Activated naive CD8-positive, alpha-beta T cell treated with anti-CD3 and anti-CD28 coated beads, Interleukin-2, amount 50 U/mL, for 24 hours (primary cell): ENCODE measurements at regions not wholly inside any gene's neighbourhood (a gene's known extent, or its start where the extent isn't known, plus 50 kb on each side); places are given as distances from the start of the nearest gene placed in this dataset.
"Not testable (repeated sequence)": the region's sequence is repeated elsewhere in the genome, so short reads cannot be mapped to it uniquely, and the experiment has no call there.

Source experiments
- ATAC-seq: fragments of 150-1000 bp; cut with Tn5 transposase; one replicate; pipeline ENCODE4 v1.10.0; 2021
- DNase-seq: peaks from one replicate; pipeline ENCODE4 v3.0.0; 2021
- H3K27ac Mint-ChIP-seq: one replicate; pipeline ENCODE4 v1.8.0; 2021; ENCODE audit warnings: mild to moderate bottlenecking, mixed read lengths
- H3K27me3 Mint-ChIP-seq: one replicate; pipeline ENCODE4 v1.8.0; 2021; ENCODE audit warnings: mixed read lengths
- H3K36me3 Mint-ChIP-seq: one replicate; pipeline ENCODE4 v1.8.0; 2021; ENCODE audit warnings: low read depth, mixed read lengths
- H3K4me1 Mint-ChIP-seq: one replicate; pipeline ENCODE4 v1.8.0; 2021; ENCODE audit warnings: mixed read lengths
- H3K4me3 Mint-ChIP-seq: one replicate; pipeline ENCODE4 v1.8.0; 2021; ENCODE audit warnings: mild to moderate bottlenecking, moderate library complexity, mixed read lengths
- H3K9me3 Mint-ChIP-seq: one replicate; pipeline ENCODE4 v1.8.0; 2021; ENCODE audit warnings: mixed read lengths

DNA sequence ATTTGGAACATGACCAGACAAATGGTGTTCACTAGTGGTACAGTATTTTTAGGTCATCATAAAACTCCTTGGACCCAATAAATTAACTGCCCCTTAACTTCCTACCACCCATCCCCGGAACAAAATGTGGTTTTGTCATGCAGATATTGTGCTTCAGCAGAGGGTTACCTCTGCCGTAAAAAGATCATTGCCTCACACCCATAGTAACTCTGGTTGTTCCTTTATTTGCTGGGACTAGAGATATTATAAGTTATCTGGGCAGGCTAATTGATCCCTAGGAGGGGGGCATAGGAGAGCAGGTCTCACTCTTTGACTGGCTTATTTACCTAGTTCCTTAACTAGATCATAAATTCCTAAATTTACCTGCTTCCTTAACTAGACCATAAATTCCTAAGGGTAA, 1343.9 kb upstream of the CHAC2 start:
- no peak overlapping the region for H3K4me3 Mint-ChIP-seq
- H3K4me1 Mint-ChIP-seq = no peaks in the 10 kb centered on the region
- peaks cover 3% of the 10 kb centered on the region for H3K9me3 Mint-ChIP-seq

DNA sequence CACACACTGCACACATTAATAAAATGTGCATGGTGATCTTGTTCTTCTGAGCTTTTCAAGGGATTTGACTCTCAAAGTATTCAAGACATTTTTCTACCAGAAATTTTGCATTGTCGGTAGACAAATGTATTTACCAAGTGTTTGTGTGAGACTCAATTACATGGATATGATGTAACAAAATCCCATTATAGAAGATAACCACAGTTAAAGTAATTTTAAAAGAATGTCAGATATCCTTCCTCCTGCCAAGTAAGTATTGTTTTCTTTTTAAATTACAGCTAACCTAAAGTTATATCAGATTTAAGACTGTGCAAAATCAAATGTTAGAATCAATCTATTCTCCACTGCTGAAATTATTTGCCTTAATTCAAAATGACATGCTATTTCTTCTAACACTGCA, 1344.5 kb upstream of the CHAC2 start:
- ATAC-seq = no peak
- no peak overlapping the region for H3K27ac Mint-ChIP-seq
- no peak for DNase-seq
- no peaks in the 10 kb centered on the region for H3K27me3 Mint-ChIP-seq
- H3K4me1 Mint-ChIP-seq = no peaks in the 10 kb centered on the region
- H3K36me3 Mint-ChIP-seq = no peaks in the 10 kb centered on the region
- H3K4me3 Mint-ChIP-seq = no peak overlapping the region
- H3K9me3 Mint-ChIP-seq = peaks cover 5% of the 10 kb centered on the region

More for the DNA sequence above, 1343.9 kb upstream of the CHAC2 start:
- ATAC-seq (no peak), DNase-seq (no peak)
- no peaks in the 10 kb centered on the region for H3K27me3 Mint-ChIP-seq
- H3K36me3 Mint-ChIP-seq = no peaks in the 10 kb centered on the region
- H3K27ac Mint-ChIP-seq = no peak overlapping the region

DNA sequence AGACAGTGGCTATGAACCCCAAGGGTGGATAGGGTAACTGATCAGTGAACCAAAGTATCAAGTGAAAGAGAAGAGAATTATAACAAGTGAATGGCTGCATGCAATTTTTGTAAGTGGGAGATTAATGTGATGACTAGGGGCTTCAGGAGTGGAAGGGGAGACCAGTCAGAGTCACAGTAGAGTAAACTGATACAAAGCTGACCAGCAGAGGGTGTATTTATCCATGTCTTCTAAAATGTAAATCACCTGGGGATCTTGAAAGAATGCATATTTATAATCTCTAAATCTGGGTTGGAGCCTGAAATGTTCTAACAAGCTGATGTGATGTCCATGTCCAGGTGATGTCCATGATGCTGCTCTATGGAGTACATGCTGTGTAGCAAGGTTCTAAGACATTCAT, 1351.3 kb upstream of the CHAC2 start:
- no peak for ATAC-seq
- H3K9me3 Mint-ChIP-seq = peaks cover 10% of the 10 kb centered on the region
- no peaks in the 10 kb centered on the region for H3K4me1 Mint-ChIP-seq
- no peaks in the 10 kb centered on the region for H3K36me3 Mint-ChIP-seq
- no peak overlapping the region for H3K4me3 Mint-ChIP-seq
- H3K27ac Mint-ChIP-seq = no peak overlapping the region
- no peak for DNase-seq
- no peaks in the 10 kb centered on the region for H3K27me3 Mint-ChIP-seq

DNA sequence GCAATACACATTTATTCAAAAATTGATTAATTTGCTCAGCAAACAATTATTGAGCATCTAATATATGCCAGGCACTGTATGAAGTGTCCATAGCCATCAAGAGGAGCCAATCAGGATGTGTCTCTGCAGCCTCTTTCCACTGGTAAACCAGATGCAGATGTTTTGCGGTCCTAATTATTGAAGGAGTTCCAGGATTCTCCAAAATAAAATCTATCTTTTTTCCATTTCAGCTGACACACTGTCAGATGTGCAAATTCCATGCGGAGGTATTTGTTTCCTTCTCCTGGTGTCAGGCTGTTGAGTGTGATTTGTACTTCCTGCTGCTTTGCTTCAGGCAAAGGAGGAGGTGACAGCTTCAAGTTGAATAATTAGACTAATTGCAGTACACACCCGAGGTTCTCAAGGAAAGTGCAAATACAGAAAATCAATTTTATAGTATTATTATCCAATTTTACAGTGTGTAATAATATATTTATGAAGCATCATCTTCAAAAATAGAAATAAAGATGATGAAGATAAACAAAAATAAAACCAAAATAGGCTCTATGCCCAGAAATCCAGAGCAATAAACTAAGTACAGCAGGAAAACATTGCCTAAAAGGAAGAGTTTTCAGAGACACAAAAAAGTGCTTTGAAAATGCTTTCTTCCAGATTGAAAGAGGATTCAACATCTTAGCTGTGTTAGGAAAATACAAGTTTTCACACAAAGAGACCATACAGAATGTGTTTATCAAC, 1352.9 kb upstream of the CHAC2 start:
- Mint-ChIP-seq H3K36me3 (no peaks in the 10 kb centered on the region), H3K27me3 (no peaks in the 10 kb centered on the region), H3K9me3 (peaks cover 10% of the 10 kb centered on the region), H3K4me1 (no peaks in the 10 kb centered on the region), H3K27ac (no peak overlapping the region), H3K4me3 (no peak overlapping the region)
- ATAC-seq = no peak
- DNase-seq = no peak

DNA sequence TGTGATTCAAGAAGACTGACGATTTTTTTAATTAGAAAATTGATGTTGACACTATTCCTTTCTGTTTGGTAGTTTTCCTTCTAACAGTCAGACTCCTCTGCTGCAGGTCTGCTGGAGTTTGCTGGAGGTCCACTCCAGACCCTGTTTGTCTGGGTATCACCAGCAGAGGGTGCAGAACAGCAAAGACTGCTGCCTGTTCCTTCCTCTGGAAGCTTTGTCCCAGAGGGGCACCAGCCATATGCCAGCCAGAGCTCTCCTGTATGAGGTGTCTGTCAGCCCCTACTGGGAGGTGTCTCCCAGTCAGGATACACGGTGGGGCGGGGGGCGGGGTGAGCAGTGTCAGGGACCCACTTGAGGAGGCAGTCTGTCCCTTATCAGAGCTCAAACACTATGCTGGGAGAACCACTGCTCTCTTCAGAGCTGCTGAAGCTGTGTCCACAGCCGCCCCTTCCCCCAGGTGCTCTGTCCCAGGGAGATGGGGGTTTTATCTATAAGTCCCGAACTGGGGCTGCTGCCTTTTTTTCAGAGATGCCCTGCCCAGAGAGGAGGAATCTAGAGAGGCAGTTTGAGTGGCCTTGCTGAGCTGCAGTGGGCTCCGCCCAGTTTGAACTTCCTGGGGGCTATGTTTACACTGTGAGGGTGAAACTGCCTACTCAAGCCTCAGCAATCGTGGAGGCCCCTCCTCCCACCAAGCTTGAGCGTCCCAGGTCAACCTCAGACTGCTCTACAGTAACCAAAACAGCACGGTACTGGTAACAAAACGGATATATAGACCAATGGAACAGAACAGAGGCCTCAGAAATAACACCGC, 1358.1 kb upstream of the CHAC2 start:
- not testable (repeated sequence) for H3K36me3 Mint-ChIP-seq, H3K4me3 Mint-ChIP-seq, H3K27ac Mint-ChIP-seq, DNase-seq, ATAC-seq, H3K4me1 Mint-ChIP-seq, H3K27me3 Mint-ChIP-seq
- peaks cover 19% of the 10 kb centered on the region for H3K9me3 Mint-ChIP-seq

DNA sequence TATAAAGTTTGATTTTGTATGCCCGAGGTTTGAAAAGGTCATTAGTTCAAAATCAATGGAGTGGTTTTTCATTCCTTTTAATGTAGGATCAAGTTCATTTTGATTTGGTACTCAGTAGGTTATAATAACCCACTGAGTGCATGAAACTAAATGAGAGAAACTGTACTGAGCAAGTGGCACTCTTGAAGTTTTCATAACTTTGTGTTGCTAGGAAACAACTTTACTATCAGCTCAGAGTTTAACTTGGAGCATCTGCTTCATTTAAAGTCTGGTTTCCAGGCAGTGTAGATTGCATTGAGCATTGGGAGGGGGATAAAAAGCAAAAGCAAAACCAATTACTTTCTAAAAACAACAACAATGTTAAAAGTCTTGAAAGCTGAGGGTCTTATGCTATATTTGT, 1361.6 kb upstream of the CHAC2 start:
- Mint-ChIP-seq H3K36me3 (no peaks in the 10 kb centered on the region), H3K4me1 (no peaks in the 10 kb centered on the region), H3K27ac (no peak overlapping the region), H3K27me3 (no peaks in the 10 kb centered on the region), H3K4me3 (no peak overlapping the region), H3K9me3 (peaks cover 12% of the 10 kb centered on the region)
- no peak for ATAC-seq
- no peak for DNase-seq

DNA sequence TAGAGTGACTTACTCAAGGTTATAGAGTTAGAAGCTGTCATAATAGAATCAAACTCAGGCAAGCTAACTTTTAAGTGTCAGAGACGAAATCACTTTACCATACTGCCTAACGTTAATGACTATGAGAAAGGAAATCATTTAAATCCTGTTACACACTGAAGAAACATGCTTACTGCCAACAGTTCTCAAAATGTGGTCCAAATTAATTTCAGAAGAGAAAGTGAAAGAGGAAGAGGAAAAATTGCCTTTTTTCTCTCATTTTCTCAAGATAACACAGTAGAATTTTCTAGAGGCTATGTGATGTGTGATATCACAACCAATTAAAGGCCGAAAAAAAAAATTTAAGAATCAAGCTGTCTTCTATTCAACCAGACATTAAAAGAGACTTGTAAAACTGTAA, 1362.7 kb upstream of the CHAC2 start:
- DNase-seq (no peak), ATAC-seq (no peak)
- Mint-ChIP-seq H3K27ac (no peak overlapping the region), H3K27me3 (no peaks in the 10 kb centered on the region), H3K9me3 (peaks cover 12% of the 10 kb centered on the region), H3K4me3 (no peak overlapping the region), H3K36me3 (no peaks in the 10 kb centered on the region), H3K4me1 (no peaks in the 10 kb centered on the region)

DNA sequence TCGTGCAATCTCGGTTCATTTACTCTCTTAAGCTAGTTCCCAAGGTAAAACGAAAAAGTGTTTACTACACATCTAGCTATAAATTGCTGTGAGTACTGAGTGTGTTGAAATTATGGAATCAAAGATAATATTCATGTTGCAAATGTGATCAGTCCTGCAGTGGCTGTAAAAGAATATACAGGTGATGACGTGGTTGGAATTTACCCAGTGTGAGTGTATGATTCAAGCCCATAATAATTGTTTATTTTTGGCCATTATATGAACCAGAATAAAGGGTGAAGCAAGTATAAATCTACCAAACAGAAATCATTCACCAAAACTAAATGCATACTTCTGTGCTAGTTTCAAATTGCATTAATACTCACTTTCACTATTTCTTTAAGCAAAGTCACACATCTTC, 1363.6 kb upstream of the CHAC2 start:
- Mint-ChIP-seq H3K4me3 (no peak overlapping the region), H3K27me3 (no peaks in the 10 kb centered on the region), H3K4me1 (no peaks in the 10 kb centered on the region), H3K9me3 (peaks cover 12% of the 10 kb centered on the region), H3K27ac (no peak overlapping the region), H3K36me3 (no peaks in the 10 kb centered on the region)
- ATAC-seq (no peak), DNase-seq (no peak)

DNA sequence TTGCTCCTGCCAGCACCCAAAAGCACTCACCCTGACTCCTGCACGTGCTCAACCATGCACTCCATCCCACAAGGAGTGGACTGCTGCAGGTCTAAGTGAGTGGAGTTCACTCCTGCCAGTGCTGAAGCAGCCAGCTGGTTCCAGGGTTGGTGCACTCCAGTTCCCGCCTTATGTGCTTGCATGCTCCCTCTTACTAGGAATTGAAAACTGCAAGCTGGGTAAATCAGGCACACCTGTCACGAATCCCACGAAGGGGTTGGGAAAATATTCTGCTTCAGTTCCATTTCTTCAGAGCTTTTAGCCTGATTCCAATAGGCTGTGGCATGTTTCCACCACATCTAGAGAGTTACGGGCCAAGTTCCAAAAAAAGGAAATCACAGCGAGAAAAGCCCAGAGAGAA, 1365.5 kb upstream of the CHAC2 start:
- Mint-ChIP-seq H3K4me3 (no peak overlapping the region), H3K27ac (no peak overlapping the region), H3K9me3 (peaks cover 6% of the 10 kb centered on the region), H3K36me3 (no peaks in the 10 kb centered on the region), H3K27me3 (no peaks in the 10 kb centered on the region), H3K4me1 (no peaks in the 10 kb centered on the region)
- DNase-seq = no peak
- no peak for ATAC-seq

DNA sequence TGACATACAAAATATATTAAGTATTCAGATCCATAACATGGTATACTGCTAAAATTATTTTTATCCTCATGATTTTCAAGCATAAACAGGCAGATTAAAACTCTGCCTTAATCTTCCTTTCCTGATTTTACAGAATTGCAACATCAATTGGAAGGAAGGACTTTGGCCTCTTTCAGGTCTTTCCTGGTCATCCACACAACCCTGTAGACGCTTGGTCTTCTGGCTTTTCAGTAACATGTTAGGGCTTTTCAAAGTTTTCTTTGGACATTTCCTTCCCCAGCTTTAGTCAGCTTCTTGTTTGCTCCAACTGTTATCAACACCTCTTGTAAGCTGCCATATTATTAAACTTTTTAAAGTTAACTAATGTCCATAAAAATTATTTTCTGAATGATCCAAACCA, 1364.9 kb upstream of the NRXN1 start:
- H3K27me3 Mint-ChIP-seq = no peaks in the 10 kb centered on the region
- H3K4me1 Mint-ChIP-seq = no peaks in the 10 kb centered on the region
- H3K36me3 Mint-ChIP-seq = no peaks in the 10 kb centered on the region
- ATAC-seq = no peak
- no peak overlapping the region for H3K27ac Mint-ChIP-seq
- DNase-seq = no peak
- no peak overlapping the region for H3K4me3 Mint-ChIP-seq
- peaks cover 5% of the 10 kb centered on the region for H3K9me3 Mint-ChIP-seq

DNA sequence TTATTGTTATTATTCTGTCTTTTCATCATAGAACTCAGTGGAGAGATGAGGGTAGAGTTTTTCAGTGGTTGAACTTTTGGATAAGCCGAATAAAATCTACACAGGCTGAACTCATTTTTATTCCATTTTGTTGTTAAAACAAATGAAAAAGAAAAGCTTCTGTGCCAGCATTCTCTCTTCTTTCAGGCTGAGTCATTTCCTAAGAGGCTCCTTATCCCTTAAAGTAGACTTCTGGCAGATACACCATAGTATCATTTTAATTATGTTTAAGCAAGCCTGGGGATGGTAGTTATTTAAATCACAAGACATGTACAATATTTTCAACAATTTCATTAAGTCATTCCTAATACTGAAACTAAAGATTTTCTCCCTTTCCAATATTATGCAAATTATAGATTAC, 1364.0 kb upstream of the NRXN1 start:
- Mint-ChIP-seq H3K36me3 (no peaks in the 10 kb centered on the region), H3K4me3 (no peak overlapping the region), H3K4me1 (no peaks in the 10 kb centered on the region), H3K27ac (no peak overlapping the region), H3K27me3 (no peaks in the 10 kb centered on the region), H3K9me3 (peaks cover 12% of the 10 kb centered on the region)
- no peak for DNase-seq
- no peak for ATAC-seq

DNA sequence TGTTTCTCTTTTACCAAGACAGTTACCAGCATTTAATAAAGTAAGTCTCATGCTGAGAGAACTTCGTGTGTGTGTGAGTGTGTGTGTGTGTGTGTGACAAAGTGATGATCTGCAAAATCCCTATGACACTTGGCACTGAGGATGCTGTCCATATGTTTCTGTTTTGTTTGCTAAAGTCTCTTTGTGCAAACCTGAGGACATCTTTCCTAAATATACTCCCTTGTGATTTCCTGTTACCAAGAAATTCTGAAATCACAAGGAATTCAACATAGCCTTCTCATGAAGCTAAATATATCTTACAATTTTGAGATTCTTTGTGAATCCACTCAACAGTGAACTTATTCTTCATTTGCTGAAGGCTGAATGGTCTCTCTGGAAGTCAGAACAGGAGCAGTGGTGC, 1359.7 kb upstream of the NRXN1 start:
- Mint-ChIP-seq H3K27ac (no peak overlapping the region), H3K36me3 (no peaks in the 10 kb centered on the region), H3K27me3 (no peaks in the 10 kb centered on the region), H3K9me3 (peaks cover 15% of the 10 kb centered on the region), H3K4me3 (no peak overlapping the region), H3K4me1 (no peaks in the 10 kb centered on the region)
- DNase-seq (no peak), ATAC-seq (no peak)

DNA sequence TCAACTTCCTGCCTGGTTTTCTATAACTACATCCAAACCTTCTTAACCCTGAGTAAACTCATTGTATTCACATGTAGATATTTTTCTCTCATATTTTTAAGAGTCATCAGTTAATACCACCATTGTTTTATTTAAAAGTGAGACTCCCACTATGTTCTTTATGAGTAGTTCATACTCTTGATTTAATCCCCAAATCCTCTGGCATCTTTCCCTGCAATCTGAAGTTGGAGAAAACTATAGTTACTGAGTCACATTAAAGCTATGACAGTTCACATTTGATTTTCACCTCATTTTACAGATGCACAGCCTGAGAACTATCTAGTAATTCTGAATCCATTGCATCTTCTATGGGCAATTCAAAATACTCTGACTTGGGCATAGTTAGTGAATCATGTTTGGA, 1358.7 kb upstream of the NRXN1 start:
- Mint-ChIP-seq H3K27ac (no peak overlapping the region), H3K4me3 (no peak overlapping the region), H3K4me1 (no peaks in the 10 kb centered on the region), H3K36me3 (no peaks in the 10 kb centered on the region), H3K27me3 (no peaks in the 10 kb centered on the region), H3K9me3 (peaks cover 15% of the 10 kb centered on the region)
- no peak for DNase-seq
- ATAC-seq = no peak

DNA sequence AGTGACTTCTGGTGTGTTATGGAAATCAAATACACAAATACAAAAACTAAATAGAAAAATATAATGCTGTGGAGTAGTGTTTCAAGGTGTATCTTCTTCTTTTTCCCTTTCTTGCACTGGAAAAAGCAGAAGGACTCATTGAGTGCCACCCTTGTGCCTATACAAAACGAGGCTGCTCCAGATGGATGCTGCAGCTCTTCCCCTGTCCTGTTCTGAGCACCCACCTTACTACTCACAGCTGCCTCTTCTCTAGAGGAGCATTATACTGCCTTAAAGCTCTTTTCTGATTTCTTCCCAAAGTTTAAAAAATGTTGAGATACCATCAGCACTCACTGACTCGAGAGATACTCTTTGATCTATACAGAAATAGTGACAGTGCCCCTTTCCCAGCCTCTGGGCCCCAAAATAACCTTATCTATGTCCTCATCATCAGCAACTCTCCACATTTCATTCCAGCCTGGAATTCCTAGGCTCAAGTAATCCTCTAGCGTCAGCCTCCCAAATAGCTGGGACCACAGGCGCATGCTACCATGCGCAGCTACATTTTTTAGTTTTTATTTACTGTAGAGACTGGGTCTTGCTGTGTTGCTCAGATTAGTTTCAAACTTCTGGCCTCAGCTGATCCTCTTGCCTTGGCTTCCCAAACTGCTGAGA, 1356.1 kb upstream of the NRXN1 start:
- no peak for ATAC-seq
- no peaks in the 10 kb centered on the region for H3K27me3 Mint-ChIP-seq
- H3K36me3 Mint-ChIP-seq = no peaks in the 10 kb centered on the region

DNA sequence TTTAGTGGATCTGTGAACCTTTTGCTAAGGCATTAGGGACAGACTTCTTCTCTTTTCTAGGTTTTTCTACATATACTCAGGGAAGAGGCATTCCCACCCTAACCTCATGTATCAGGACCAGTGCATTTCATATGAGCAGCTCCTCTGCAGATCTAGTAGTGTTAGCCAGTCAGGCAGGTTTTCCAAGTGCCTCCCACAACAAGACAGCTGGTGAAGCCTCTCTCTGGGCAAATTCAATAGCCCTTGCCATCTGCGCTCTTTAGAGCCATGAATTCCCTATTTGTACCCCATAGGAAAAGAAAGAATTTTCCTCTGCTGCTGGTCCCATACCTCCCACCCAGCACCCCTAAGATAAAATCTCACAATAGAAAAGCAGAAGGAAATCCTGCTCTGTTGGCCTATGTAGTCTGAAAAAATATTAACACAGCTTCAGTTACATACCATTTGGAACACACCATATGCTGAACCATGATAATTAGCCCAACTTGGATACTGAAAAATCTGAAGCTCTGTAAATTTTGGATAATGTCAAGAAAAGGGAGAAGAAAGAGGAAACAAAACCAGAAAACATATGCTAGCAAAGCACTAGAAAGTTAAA, 1354.6 kb upstream of the NRXN1 start:
- H3K27me3 Mint-ChIP-seq = no peaks in the 10 kb centered on the region
- ATAC-seq (no peak), DNase-seq (no peak)
- H3K27ac Mint-ChIP-seq = no peak overlapping the region
- H3K4me3 Mint-ChIP-seq = no peak overlapping the region
- no peaks in the 10 kb centered on the region for H3K4me1 Mint-ChIP-seq
- H3K9me3 Mint-ChIP-seq = peaks cover 9% of the 10 kb centered on the region
- no peaks in the 10 kb centered on the region for H3K36me3 Mint-ChIP-seq

More for the DNA sequence above, 1356.1 kb upstream of the NRXN1 start:
- Mint-ChIP-seq H3K27ac (no peak overlapping the region), H3K4me1 (no peaks in the 10 kb centered on the region), H3K9me3 (peaks cover 10% of the 10 kb centered on the region), H3K4me3 (no peak overlapping the region)
- DNase-seq = no peak
